H9 (cell line): ENCODE measurements at regions not wholly inside any gene's neighbourhood (a gene's known extent, or its start where the extent isn't known, plus 50 kb on each side); places are given as distances from the start of the nearest gene placed in this dataset.

Experiments
- DNase-seq: peaks from one replicate; pipeline ENCODE4 v3.0.0-alpha.2; 2017
- H2AFZ ChIP-seq: one replicate; pipeline ENCODE4 v1.6.1; 2013; ENCODE audit warnings: mild to moderate bottlenecking, low read length, control low read depth, moderate library complexity
- H2AK5ac ChIP-seq: 2 replicates; pipeline ENCODE4 v1.6.1; 2013; ENCODE audit warnings: low read length, control low read depth, mixed read lengths; ENCODE audit not compliant: insufficient read length
- H2BK120ac ChIP-seq: one replicate; pipeline ENCODE4 v1.6.1; 2013; ENCODE audit warnings: low read depth, mild to moderate bottlenecking, low read length, control low read depth, inconsistent platforms; ENCODE audit not compliant: poor library complexity, severe bottlenecking
- H2BK12ac ChIP-seq: 2 replicates; pipeline ENCODE4 v1.6.1; 2013; ENCODE audit warnings: low read length, control low read depth, mixed read lengths, low read depth; ENCODE audit not compliant: insufficient read length
- H2BK15ac ChIP-seq: 2 replicates; pipeline ENCODE4 v1.6.1; 2013; ENCODE audit warnings: low read depth, low read length, control low read depth
- H2BK20ac ChIP-seq: one replicate; pipeline ENCODE4 v1.6.1; 2013; ENCODE audit warnings: low read depth, mild to moderate bottlenecking, low read length, control low read depth, inconsistent platforms; ENCODE audit not compliant: poor library complexity, severe bottlenecking
- H2BK5ac ChIP-seq: 2 replicates; pipeline ENCODE4 v1.6.1; 2013; ENCODE audit warnings: low read length, control low read depth, mixed read lengths; ENCODE audit not compliant: insufficient read length
- H3K14ac ChIP-seq: 2 replicates; pipeline ENCODE4 v1.6.1; 2013; ENCODE audit warnings: low read length, control low read depth; ENCODE audit not compliant: insufficient read depth
- H3K18ac ChIP-seq: 2 replicates; pipeline ENCODE4 v1.6.1; 2013; ENCODE audit warnings: low read depth, mild to moderate bottlenecking, mixed read lengths, low read length, control low read depth; ENCODE audit not compliant: insufficient read length
- H3K23ac ChIP-seq: 2 replicates; pipeline ENCODE4 v1.6.1; 2013; ENCODE audit warnings: low read length, control low read depth, mixed read lengths, low read depth; ENCODE audit not compliant: insufficient read length
- H3K23me2 ChIP-seq: 2 replicates; pipeline ENCODE4 v1.6.1; 2013; ENCODE audit warnings: low read depth, mild to moderate bottlenecking, mixed read lengths, low read length, control low read depth; ENCODE audit not compliant: insufficient read length, poor library complexity, severe bottlenecking
- H3K27ac ChIP-seq: 2 replicates; pipeline ENCODE4 v1.5.1; 2013; ENCODE audit warnings: low read length, control low read depth, mixed read lengths, low read depth; ENCODE audit not compliant: insufficient read length
- H3K27me3 ChIP-seq: 2 replicates; pipeline ENCODE4 v1.6.1; 2013; ENCODE audit warnings: low read length, control low read depth, inconsistent platforms; ENCODE audit not compliant: insufficient read depth
- H3K4ac ChIP-seq: 2 replicates; pipeline ENCODE4 v1.6.1; 2013; ENCODE audit warnings: low read depth, mild to moderate bottlenecking, control low read depth, inconsistent platforms, low read length, moderate library complexity
- H3K4me1 ChIP-seq: 2 replicates; pipeline ENCODE4 v1.6.1; 2013; ENCODE audit warnings: low read length, control low read depth, inconsistent platforms; ENCODE audit not compliant: insufficient read depth
- H3K4me2 ChIP-seq: 2 replicates; pipeline ENCODE4 v1.6.1; 2013; ENCODE audit warnings: low read length, control low read depth, mixed read lengths; ENCODE audit not compliant: insufficient read length, insufficient read depth
- H3K56ac ChIP-seq: 2 replicates; pipeline ENCODE4 v1.6.1; 2013; ENCODE audit warnings: low read depth, mild to moderate bottlenecking, mixed read lengths, low read length, control low read depth; ENCODE audit not compliant: insufficient read length
- H3K79me1 ChIP-seq: 2 replicates; pipeline ENCODE4 v1.6.1; 2013; ENCODE audit warnings: low read depth, mild to moderate bottlenecking, moderate library complexity, low read length, control low read depth, inconsistent platforms; ENCODE audit not compliant: insufficient read depth, poor library complexity, severe bottlenecking
- H3K79me2 ChIP-seq: 2 replicates; pipeline ENCODE4 v1.6.1; 2013; ENCODE audit warnings: low read length, control low read depth, inconsistent platforms; ENCODE audit not compliant: insufficient read depth
- H3K9ac ChIP-seq: 2 replicates; pipeline ENCODE4 v1.6.1; 2013; ENCODE audit warnings: low read length, control low read depth, mixed read lengths; ENCODE audit not compliant: insufficient read length; ENCODE audit errors: extremely low read depth
- H3K9me3 ChIP-seq: one replicate; pipeline ENCODE4 v1.6.1; 2013; ENCODE audit warnings: low read depth, low read length, inconsistent platforms; ENCODE audit not compliant: control insufficient read depth
- H3T11ph ChIP-seq: one replicate; pipeline ENCODE4 v1.6.1; 2013; ENCODE audit warnings: mild to moderate bottlenecking, low read length, control low read depth, inconsistent platforms
- H4K20me1 ChIP-seq: one replicate; pipeline ENCODE4 v1.6.1; 2013; ENCODE audit not compliant: control insufficient read depth, insufficient read length, insufficient read depth
- H4K5ac ChIP-seq: 2 replicates; pipeline ENCODE4 v1.6.1; 2013; ENCODE audit warnings: low read depth, mild to moderate bottlenecking, mixed read lengths, low read length, control low read depth; ENCODE audit not compliant: insufficient read length
- H4K8ac ChIP-seq: replicated peaks from 2 replicates; pipeline ENCODE4 v1.6.1; 2013; ENCODE audit warnings: low read length, control low read depth, mixed read lengths, low read depth; ENCODE audit not compliant: insufficient read length
- H4K91ac ChIP-seq: 2 replicates; pipeline ENCODE4 v1.6.1; 2013; ENCODE audit warnings: low read depth, mild to moderate bottlenecking, moderate library complexity, mixed read lengths, low read length, control low read depth; ENCODE audit not compliant: insufficient read length
- H3K27ac Mint-ChIP-seq, 3 experiments: 2 replicates in 2 of 3; 3 replicates in 1 of 3; pipeline ENCODE4 v1.8.0; 2020 to 2021; ENCODE audit warnings: mixed read lengths in 3 of 3, mild to moderate bottlenecking in 1 of 3, moderate library complexity in 1 of 3
- H3K27me3 Mint-ChIP-seq: 2 replicates; pipeline ENCODE4 v1.8.0; 2021; ENCODE audit warnings: low read depth, mild to moderate bottlenecking, moderate library complexity, mixed read lengths
- H3K36me3 Mint-ChIP-seq, 3 experiments: 2 replicates in 2 of 3; 3 replicates in 1 of 3; pipeline ENCODE4 v1.8.0; 2020 to 2021; ENCODE audit warnings: low read depth in 3 of 3, mixed read lengths in 3 of 3; ENCODE audit not compliant: insufficient read depth in 1 of 3
- H3K4me1 Mint-ChIP-seq, 2 experiments: 2 replicates each; pipeline ENCODE4 v1.8.0; 2020; ENCODE audit warnings: mixed read lengths in 2 of 2
- H3K4me3 Mint-ChIP-seq, 2 experiments: 2 replicates in 1 of 2; 3 replicates in 1 of 2; pipeline ENCODE4 v1.8.0; 2020 to 2021; ENCODE audit warnings: mild to moderate bottlenecking in 2 of 2, mixed read lengths in 2 of 2, moderate library complexity in 1 of 2
- H3K9me3 Mint-ChIP-seq, 2 experiments: 2 replicates in 1 of 2; 3 replicates in 1 of 2; pipeline ENCODE4 v1.8.0; 2020; ENCODE audit warnings: mild to moderate bottlenecking in 2 of 2, mixed read lengths in 2 of 2, moderate library complexity in 1 of 2
- CTCF ChIP-seq: fragments of 200-600 bp; sonication (generic); conservative IDR thresholded peaks from 3 replicates; pipeline ENCODE4 v1.8.0; 2021; ENCODE audit warnings: antibody characterized with exemption, mild to moderate bottlenecking
- WGBS: extraction: QIAGEN DNeasy Blood & Tissue Kit; methylation state at CpG from one replicate; pipeline ENCODE4 v1.1.7; 2013; ENCODE audit warnings: missing lambda C conversion rate, low lambda C conversion rate, mixed read lengths; ENCODE audit not compliant: insufficient read length; ENCODE audit errors: extremely low coverage; 5-methylcytosine and 5-hydroxymethylcytosine counted together

- Histone ChIP-seq H3K27me3 (no peaks in the 10 kb centered on the region), H3K4ac (no peak overlapping the region), H3T11ph (no peak overlapping the region), H3K79me2 (no peaks in the 10 kb centered on the region), H4K20me1 (no peaks in the 10 kb centered on the region), H4K5ac (no peak overlapping the region), H3K4me1 (no peaks in the 10 kb centered on the region), H4K91ac (no peak overlapping the region), H3K27ac (no peak overlapping the region), H3K18ac (no peak overlapping the region), H3K9me3 (peaks cover 10% of the 10 kb centered on the region), H3K14ac (no peak overlapping the region), H2BK120ac (no peak overlapping the region), H3K56ac (no peak overlapping the region), H4K8ac (no peak overlapping the region), H2BK12ac (no peak overlapping the region), H3K9ac (no peak overlapping the region), H2BK5ac (no peak overlapping the region), H3K4me2 (no peak overlapping the region), H2AK5ac (no peak overlapping the region), H2BK20ac (no peak overlapping the region), H3K79me1 (no peaks in the 10 kb centered on the region), H2AFZ (no peak overlapping the region), H3K23me2 (no peaks in the 10 kb centered on the region), H3K23ac (no peak overlapping the region), H2BK15ac (no peak overlapping the region)
- no peak overlapping the region for H3K4me3 Mint-ChIP-seq
- H3K36me3 Mint-ChIP-seq = peaks cover 8 to 15% (median 13%) of the 10 kb centered on the region in 3 experiments
- peaks cover 14 to 16% of the 10 kb centered on the region in 2 experiments for H3K9me3 Mint-ChIP-seq
- H3K27me3 Mint-ChIP-seq = no peaks in the 10 kb centered on the region; the same call in none of the 2 replicates
- no peak overlapping the region for H3K27ac Mint-ChIP-seq
- WGBS = no CpG with 5 or more reads among the region's 2 CpGs
- H3K4me1 Mint-ChIP-seq = peaks cover 18 to 20% of the 10 kb centered on the region in 2 experiments
- TF ChIP-seq CTCF = no peak
- DNase-seq = no peak
Observed at GRCh38 chr2:43117521-43118143, 108.8 kb downstream of the ZFP36L2 start.
